Right renal cortex interstitium (tissue), 3 donors: ENCODE measurements at regions not wholly inside any gene's neighbourhood (a gene's known extent, or its start where the extent isn't known, plus 50 kb on each side); places are given as distances from the start of the nearest gene placed in this dataset.

Experiments used
- DNase-seq, 3 donors: peaks; one replicate each; pipeline ENCODE4 v3.0.0-alpha.2; 2013; ENCODE audit warnings: low read depth in 3 of 3, low spot score in 2 of 3

GRCh38 chr12:124399622-124400021 is 104.7 kb downstream of the RFLNA start:
- no peak for DNase-seq

GRCh38 chr12:124398578-124399227 is 103.8 kb downstream of the RFLNA start:
- DNase-seq, result no peak

GRCh38 chr12:124397807-124398577 is 103.1 kb downstream of the RFLNA start:
- DNase-seq, result no peak

DNA sequence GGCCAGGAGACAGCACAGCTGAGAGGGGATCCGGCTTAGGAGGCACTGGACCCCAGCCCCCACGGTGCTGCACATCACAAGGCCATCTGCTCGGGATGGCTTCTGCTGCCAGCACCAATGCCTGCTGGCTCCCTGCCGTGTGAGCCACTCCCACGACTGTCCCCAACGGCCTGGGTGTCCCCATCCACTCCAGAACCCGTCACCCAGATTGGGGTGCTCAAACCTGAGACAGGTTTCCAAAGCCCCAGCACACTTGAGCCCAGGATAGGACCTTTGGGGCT is 102.4 kb downstream of the RFLNA start:
- no peak for DNase-seq

DNA sequence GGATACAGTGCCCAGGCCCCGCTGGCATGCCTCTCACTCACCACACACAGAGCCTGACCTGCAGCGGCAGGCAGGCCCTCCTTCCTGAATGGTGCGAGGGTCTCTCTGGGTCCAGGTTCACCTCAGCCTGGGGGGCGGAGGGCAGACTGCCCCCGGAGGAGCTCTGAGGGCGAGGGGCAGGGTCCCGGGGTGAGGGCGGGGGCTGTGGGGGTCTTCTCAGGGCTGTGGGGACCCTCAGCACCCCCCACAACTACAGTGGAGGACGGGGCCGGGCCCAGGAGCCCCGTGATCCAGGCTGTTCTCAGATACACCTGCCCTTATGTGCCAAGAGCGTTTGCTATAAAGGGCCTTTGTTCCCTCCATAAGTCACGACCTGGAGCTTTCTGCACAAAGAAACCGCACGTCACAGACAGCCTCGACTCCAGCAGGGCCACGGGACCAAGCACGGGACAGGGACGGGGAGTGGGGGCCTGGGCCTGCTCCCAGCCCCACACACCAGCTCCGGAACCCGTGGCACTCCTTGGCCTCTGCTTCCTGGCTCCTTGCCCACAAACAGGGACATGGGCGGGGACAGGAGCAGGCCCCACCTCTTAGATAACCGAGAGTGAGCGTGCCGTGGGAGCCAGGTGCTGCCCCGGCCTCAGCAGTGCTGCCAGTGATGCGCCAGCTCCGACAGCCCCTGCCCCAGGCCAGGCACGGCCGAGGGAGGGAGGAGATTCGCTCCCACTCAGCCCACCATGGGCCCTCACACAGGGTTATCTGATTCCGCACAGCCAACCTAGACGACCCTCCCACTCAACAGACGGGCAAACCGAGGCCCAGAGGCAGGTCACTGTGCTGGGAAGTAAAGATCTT is 101.9 kb downstream of the RFLNA start:
- DNase-seq, result no peak

DNA sequence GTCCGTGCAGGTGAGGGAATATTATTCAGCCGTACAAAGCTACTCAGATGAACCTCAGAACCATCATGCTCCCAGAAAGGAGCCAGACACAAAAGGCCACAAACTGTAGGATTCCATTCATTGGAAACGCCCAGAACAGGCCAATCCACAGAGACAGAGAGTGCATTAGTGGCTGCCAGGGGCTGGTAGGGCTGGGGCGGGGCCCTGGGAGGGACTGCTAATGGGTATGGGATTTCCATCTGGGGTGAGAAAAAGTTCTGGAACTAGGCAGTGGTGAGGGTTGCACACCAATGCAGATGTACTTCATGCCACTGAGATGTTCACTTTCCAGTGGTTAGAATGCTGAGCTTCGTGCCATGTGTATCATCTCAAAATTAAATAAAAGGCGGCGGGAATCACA is 101.1 kb downstream of the RFLNA start:
- DNase-seq, result no peak

- DNase-seq, result no peak
Observed at GRCh38 chr12:124395284-124395752, 100.4 kb downstream of the RFLNA start.

DNA sequence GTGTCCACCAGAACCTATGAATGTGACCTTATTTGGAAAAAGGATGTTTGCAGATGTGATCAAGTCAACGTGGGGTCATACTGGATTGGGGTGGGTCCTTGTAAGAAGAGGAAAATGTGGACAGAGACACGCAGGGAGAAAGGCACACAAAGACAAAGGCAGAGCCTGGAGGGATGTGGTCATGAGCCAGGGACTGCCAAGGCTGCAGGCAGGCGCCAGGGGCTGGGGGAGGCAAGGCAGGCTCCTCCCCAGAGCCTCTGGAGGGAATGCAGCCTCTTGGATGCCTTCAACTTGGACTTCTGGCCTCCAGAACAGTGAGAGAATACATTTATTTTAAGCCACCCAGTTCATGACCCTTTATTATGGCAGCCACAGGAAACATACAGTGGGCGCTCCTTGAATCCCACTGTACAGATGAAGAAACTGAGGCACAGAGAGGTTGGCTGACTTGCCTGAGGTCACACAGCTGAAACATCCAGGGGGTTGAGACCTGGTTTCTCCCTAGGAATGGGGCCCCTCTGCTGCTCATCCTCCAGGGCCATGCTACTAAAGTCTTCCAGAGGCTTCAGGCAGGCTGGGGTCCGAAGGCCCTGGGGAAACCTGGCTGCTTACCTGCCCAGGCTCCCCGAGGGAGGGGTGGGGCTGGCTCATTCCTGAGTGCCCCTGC is 99.7 kb downstream of the RFLNA start:
- DNase-seq, result no peak

DNA sequence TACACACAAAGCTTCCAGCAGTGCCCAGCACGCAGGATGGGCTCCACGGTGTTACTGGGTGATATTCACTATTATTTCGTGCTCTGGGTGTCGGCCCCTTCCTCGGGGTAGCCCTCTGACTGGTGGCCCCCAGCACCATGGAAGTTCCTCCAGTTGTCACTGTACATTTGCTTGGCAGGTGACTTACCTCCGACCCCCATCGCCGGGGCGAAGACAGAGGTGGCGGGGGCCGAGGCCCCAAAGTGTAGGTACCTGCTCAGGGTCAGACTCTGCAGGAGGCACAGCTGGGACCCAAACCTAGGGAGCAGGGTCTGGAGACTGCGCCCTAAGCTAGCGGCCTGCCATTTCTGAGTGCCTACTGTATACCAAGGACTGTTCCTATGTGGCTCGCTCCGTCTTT is 98.9 kb downstream of the RFLNA start:
- no peak for DNase-seq

DNA sequence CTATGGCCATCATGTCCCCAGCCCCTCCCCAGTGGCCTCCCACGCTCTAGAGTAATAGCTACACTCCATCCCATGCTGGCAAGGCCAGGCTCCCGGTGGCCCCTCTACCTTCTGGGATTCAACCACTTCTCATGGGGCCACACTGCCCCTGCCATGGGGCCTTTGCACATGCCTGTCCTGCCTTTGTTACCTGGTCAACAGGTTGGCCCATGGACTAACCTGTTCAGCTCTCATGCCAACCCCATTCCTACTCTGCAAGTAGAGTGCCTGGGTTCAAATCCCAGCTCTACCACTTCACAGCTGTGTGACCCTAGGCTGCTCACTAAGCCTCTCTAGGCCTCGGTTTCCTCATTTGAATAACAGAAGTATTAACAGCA is 98.5 kb downstream of the RFLNA start:
- DNase-seq, result no peak

DNA sequence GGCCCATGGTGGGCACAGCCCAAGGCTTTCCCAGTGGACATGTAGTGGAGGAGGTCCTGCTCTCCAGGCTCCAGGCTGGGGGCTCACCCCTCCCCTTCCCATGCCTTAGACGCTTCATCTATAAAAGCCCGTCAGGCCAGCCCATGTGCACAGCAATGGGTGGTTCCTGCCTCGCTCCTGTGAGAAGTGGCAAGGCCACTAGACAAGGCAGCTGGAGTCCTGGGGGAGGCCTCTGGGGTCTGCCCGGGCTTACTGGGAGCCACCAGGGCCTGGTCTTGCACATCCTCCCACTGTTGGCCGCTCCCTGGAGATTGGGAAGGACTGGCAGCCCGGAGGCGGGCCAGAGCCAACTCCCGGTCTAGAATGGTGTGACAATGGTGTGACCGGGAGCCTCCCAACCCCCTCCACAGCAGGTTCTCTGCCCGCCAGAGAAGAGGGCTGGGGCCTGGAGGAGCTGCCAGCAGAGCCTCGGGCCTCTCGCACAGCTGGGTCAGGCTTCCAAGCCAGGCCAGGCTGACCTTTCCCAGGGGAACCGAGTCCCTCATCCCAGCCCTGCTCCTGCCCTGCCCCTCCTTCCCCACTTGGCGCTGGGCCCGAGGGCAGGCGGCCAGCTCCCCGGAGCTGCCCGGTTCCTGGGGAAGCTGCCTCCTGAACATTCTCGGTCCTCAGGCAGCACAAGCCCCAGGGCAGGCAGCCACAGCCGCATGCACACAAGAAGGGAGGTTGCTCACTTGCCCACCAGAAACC is 97.9 kb downstream of the RFLNA start:
- DNase-seq, result no peak

GRCh38 chr12:124392271-124392666 is 97.4 kb downstream of the RFLNA start:
- no peak for DNase-seq

GRCh38 chr12:124391340-124392261 is 96.7 kb downstream of the RFLNA start:
- no peak for DNase-seq

DNA sequence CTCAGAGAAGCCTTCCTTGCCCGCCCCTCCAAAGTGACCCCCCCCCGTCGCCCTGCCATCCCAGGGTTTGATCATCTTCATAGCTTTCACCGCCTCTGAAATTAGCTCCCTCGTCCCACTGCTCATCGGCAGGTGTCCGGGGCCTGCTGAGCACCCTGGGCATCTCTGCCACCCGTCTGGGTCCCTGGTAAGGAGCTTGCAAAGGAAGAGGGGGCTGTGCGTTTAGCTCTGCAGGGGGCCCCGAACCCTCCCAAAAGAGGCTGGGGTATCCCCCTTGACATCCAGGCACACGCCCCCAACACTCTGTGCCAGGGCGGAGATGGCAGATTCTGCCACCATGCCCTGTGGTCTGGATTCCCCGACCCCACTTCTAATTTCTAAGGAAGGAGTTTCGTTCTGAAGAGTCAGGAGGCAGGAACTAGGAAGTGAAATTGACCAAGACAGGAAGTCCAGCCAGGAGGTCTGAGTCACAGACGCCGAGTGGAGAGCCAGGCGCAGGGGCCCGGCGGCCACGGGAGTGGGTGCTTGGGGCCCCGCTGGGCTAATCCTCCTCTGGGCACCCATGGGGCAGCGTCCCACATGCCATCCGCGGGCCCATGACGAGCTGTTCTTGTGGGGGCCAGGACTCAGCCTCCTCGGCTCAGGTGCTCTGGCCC is 95.7 kb downstream of the RFLNA start:
- no peak for DNase-seq

- no peak for DNase-seq
Observed at GRCh38 chr12:124389725-124390441, 95.0 kb downstream of the RFLNA start.

GRCh38 chr12:124389138-124389724 is 94.3 kb downstream of the RFLNA start:
- DNase-seq, result no peak

- DNase-seq, result no peak
Observed at GRCh38 chr12:124388679-124389137, 93.8 kb downstream of the RFLNA start.
